ENCODE measurements at regions not wholly inside any gene's neighbourhood (a gene's known extent, or its start where the extent isn't known, plus 50 kb on each side); places are given as distances from the start of the nearest gene placed in this dataset.

DNA sequence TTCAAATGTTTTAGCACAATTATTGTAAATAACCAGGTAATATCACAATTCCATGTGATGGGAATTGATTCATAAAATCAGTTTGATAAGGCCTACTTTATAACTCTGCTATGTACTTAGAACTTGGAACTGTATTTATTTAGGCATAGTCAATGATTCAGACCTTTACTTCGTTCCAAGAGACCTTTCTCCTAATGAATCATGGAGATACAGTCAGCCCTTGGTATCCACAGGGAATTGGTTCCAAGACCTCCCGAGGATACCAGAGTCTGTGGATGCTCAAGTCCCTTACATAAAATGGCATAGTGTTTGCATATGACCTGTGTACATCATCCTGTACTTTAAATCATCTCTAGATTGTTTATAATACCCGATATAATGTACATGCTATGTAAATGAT is 60.8 kb upstream of the UMPS start:
- Histone ChIP-seq H3K79me2 (no peaks in the 10 kb centered on the region), H3K27me3 (ENCODE audit: control insufficient read depth, insufficient read depth, low read length) (no peaks in the 10 kb centered on the region), H3K9ac (no peak overlapping the region), H3K36me3 (ENCODE audit: control insufficient read depth, insufficient read depth, low read length) (no peaks in the 10 kb centered on the region), H3K4me3 (ENCODE audit: low read depth, low read length) (no peak overlapping the region), H3K9me3 (ENCODE audit: control insufficient read depth, low read length) (no peaks in the 10 kb centered on the region), H2AFZ (no peak overlapping the region), H3K4me2 (ENCODE audit: low read length) (no peak overlapping the region), H3K4me1 (peaks cover 6% of the 10 kb centered on the region), H3K27ac (no peak overlapping the region)
- TF ChIP-seq, protein P1, sequence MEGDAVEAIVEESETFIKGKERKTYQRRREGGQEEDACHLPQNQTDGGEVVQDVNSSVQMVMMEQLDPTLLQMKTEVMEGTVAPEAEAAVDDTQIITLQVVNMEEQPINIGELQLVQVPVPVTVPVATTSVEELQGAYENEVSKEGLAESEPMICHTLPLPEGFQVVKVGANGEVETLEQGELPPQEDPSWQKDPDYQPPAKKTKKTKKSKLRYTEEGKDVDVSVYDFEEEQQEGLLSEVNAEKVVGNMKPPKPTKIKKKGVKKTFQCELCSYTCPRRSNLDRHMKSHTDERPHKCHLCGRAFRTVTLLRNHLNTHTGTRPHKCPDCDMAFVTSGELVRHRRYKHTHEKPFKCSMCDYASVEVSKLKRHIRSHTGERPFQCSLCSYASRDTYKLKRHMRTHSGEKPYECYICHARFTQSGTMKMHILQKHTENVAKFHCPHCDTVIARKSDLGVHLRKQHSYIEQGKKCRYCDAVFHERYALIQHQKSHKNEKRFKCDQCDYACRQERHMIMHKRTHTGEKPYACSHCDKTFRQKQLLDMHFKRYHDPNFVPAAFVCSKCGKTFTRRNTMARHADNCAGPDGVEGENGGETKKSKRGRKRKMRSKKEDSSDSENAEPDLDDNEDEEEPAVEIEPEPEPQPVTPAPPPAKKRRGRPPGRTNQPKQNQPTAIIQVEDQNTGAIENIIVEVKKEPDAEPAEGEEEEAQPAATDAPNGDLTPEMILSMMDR (IDR thresholded peaks at IDR 0.05) = no peak

DNA sequence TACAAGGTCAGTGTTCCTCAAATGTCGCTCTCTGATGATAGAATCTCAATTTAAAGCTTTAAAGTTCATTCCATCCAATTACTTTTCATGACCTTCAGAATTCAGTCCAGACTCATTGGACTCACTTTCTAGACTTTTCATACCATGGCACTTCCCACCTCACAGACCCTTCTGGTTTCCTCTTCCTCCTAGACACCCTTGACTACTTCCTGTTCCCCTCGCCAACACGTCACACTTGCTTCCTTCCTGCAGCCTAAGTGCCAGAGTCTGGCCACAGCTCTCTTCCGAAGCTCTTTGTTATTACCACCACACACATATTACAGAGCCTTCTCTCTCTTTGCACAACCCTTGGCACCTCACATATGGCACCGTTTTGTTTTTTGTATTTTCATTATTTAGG is 59.1 kb upstream of the UMPS start:
- Histone ChIP-seq H3K36me3 (ENCODE audit: control insufficient read depth, insufficient read depth, low read length) (no peaks in the 10 kb centered on the region), H3K9ac (no peak overlapping the region), H3K27ac (no peak overlapping the region), H3K4me3 (ENCODE audit: low read depth, low read length) (no peak overlapping the region), H3K4me1 (peaks cover 2% of the 10 kb centered on the region), H3K79me2 (no peaks in the 10 kb centered on the region), H3K9me3 (ENCODE audit: control insufficient read depth, low read length) (no peaks in the 10 kb centered on the region), H3K27me3 (ENCODE audit: control insufficient read depth, insufficient read depth, low read length) (no peaks in the 10 kb centered on the region), H3K4me2 (ENCODE audit: low read length) (no peak overlapping the region), H2AFZ (no peak overlapping the region)
- TF ChIP-seq, protein P1 (IDR thresholded peaks at IDR 0.05) = no peak

DNA sequence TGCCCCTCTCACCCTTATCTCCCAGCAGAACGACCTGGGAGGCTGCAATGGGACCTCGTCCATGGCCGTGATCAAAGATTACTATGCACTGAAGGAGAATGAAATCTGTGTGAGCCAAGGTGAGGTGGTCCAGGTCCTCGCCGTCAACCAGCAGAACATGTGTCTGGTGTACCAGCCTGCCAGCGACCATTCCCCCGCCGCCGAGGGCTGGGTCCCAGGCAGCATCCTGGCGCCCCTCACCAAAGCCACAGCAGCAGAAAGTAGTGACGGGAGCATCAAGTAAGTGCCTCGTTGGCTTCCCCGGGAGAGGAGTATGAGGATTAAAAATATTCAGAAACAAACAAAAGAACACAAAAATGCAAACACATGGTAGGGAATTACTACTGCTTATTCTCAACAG is 55.9 kb upstream of the UMPS start:
- Histone ChIP-seq H3K4me2 (ENCODE audit: low read length) (no peak overlapping the region), H3K79me2 (no peaks in the 10 kb centered on the region), H2AFZ (no peak overlapping the region), H3K9ac (no peak overlapping the region), H3K27ac (no peak overlapping the region), H3K9me3 (ENCODE audit: control insufficient read depth, low read length) (no peaks in the 10 kb centered on the region), H3K27me3 (ENCODE audit: control insufficient read depth, insufficient read depth, low read length) (no peaks in the 10 kb centered on the region), H3K36me3 (ENCODE audit: control insufficient read depth, insufficient read depth, low read length) (no peaks in the 10 kb centered on the region), H3K4me1 (no peaks in the 10 kb centered on the region), H3K4me3 (ENCODE audit: low read depth, low read length) (no peak overlapping the region)
- TF ChIP-seq, protein P1 (IDR thresholded peaks at IDR 0.05) = no peak

DNA sequence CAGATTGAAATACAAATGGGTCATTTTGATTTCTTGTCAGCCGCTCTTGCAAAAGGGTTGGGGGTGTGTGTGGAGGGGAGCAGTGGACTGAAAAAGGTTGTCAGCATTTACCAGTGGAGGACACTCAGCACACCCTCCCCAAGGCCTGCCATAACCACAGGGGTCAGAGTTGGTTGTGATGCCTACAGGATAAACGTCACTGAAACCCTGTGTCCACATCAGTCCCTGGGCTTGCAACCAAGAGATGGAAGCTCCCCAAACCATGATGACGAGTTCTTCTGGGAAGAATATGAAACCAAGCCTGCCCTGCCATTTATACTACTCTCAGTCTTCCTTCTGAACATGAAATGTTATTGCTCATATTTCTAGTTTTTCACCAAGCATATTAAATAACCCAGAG is 54.0 kb upstream of the UMPS start:
- TF ChIP-seq, protein P1 (IDR thresholded peaks at IDR 0.05) = no peak
- Histone ChIP-seq H3K27ac (no peak overlapping the region), H3K79me2 (no peaks in the 10 kb centered on the region), H3K27me3 (ENCODE audit: control insufficient read depth, insufficient read depth, low read length) (no peaks in the 10 kb centered on the region), H3K4me1 (no peaks in the 10 kb centered on the region), H3K4me3 (ENCODE audit: low read depth, low read length) (no peak overlapping the region), H3K36me3 (ENCODE audit: control insufficient read depth, insufficient read depth, low read length) (no peaks in the 10 kb centered on the region), H2AFZ (no peak overlapping the region), H3K9ac (no peak overlapping the region), H3K9me3 (ENCODE audit: control insufficient read depth, low read length) (no peaks in the 10 kb centered on the region), H3K4me2 (ENCODE audit: low read length) (no peak overlapping the region)

DNA sequence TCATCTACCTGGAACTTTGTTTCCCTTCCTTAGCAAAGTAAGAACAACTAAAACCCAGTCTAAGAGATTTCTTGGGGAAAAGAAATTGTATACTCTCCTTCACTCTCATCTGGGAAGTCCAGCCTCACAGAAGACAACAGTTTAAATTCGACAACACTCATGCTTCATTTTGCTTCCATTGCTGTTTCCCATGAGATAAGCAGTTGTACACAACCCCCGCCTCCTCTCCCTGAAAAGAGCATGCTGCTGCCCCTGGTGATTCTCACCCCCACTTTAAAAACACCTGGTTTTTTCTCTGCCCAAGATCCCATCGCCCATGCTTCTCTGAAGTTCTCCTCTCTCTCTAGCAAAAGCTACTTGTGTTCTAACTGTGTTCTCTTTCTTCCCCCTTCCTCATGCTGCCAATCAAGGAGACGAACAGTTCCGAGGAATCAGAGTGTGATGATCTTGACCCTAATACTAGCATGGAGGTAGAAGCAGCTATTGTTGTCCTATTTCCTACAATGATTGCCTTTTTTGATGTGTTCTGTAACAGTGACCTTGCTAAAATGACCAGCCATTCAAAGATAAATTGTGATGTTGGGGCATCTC is 51.1 kb upstream of the UMPS start:
- no peaks in the 10 kb centered on the region for H3K9me3 ChIP-seq (ENCODE audit: control insufficient read depth, low read length)
- H3K27me3 ChIP-seq (ENCODE audit: control insufficient read depth, insufficient read depth, low read length) = no peaks in the 10 kb centered on the region
- H3K4me2 ChIP-seq (ENCODE audit: low read length) = no peak overlapping the region
- no peak overlapping the region for H2AFZ ChIP-seq
- no peaks in the 10 kb centered on the region for H3K4me1 ChIP-seq
- no peaks in the 10 kb centered on the region for H3K79me2 ChIP-seq
- no peak overlapping the region for H3K4me3 ChIP-seq (ENCODE audit: low read depth, low read length)
- no peak overlapping the region for H3K27ac ChIP-seq
- TF ChIP-seq, protein P1 (IDR thresholded peaks at IDR 0.05) = no peak
- no peak overlapping the region for H3K9ac ChIP-seq
- H3K36me3 ChIP-seq (ENCODE audit: control insufficient read depth, insufficient read depth, low read length) = no peaks in the 10 kb centered on the region

All from parathyroid adenoma (tissue), 2 donors.